PFSK-1 (cell line): ENCODE measurements at regions not wholly inside any gene's neighbourhood (a gene's known extent, or its start where the extent isn't known, plus 50 kb on each side); places are given as distances from the start of the nearest gene placed in this dataset.

Experiments
- FOXP2 ChIP-seq: optimal IDR thresholded peaks from 2 replicates; pipeline ENCODE3; 2011; ENCODE audit warnings: borderline replicate concordance, control low read depth, inconsistent platforms; ENCODE audit not compliant: insufficient read depth; ENCODE audit errors: extremely low read length, extremely low read depth
- POLR2AphosphoS5 ChIP-seq: IDR thresholded peaks from 2 replicates; pipeline ENCODE4 v1.6.1; 2012; ENCODE audit warnings: low read depth, mild to moderate bottlenecking, control low read depth, low read length, moderate library complexity
- REST ChIP-seq, 2 experiments: IDR thresholded peaks; 2 replicates each; pipeline versions ENCODE4 v1.6.1 to v1.8.0; 2011 to 2012; ENCODE audit warnings: low read depth in 2 of 2, low read length in 2 of 2, control low read depth in 1 of 2, inconsistent platforms in 1 of 2, mild to moderate bottlenecking in 1 of 2, moderate library complexity in 1 of 2; ENCODE audit not compliant: insufficient read depth in 1 of 2
- SIN3A ChIP-seq: IDR thresholded peaks from 2 replicates; pipeline ENCODE4 v1.6.1; 2012; ENCODE audit warnings: mild to moderate bottlenecking, low read length, moderate library complexity, borderline replicate concordance; ENCODE audit not compliant: insufficient read depth
- TAF1 ChIP-seq: IDR thresholded peaks from 2 replicates; pipeline ENCODE4 v1.6.1; 2012; ENCODE audit warnings: low read length, control low read depth, borderline replicate concordance; ENCODE audit not compliant: insufficient read depth

GRCh38 chr15:61327019-61327631, 98.0 kb upstream of the RORA start:
- TF ChIP-seq TAF1, result no peak
- no peak for TF ChIP-seq SIN3A
- no peak for TF ChIP-seq POLR2AphosphoS5
- no peak for TF ChIP-seq FOXP2
- TF ChIP-seq REST (IDR thresholded peaks at IDR 0.05; ENCODE audit: insufficient read depth in 1 of 2, low read depth in 2 of 2, low read length in 2 of 2), result no peak

DNA sequence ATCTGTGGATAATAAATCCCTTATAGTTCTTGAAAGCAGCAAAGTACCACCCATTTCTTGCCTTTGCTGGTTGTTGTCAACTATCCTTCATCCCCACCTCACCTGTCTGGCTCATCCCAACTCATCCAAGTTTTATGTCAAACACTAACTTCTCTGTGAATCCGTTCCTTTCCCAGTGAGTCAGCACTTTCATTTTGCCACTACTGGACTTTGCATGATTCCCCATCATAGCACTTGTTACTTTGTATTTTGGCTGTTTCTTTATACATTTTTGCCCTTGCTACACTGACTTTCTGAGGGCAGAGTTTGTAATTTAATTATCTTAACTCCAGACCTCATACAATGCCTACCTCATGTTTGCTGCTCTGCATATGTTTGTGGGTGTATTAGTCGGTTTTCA, 90.8 kb upstream of the RORA start:
- no peak for TF ChIP-seq TAF1
- TF ChIP-seq REST (IDR thresholded peaks at IDR 0.05; ENCODE audit: insufficient read depth in 1 of 2, low read depth in 2 of 2, low read length in 2 of 2), result no peak
- no peak for TF ChIP-seq POLR2AphosphoS5
- no peak for TF ChIP-seq SIN3A
- no peak for TF ChIP-seq FOXP2

GRCh38 chr15:61318802-61319525, 89.9 kb upstream of the RORA start:
- TF ChIP-seq POLR2AphosphoS5 (no peak), FOXP2 (no peak), REST (IDR thresholded peaks at IDR 0.05; ENCODE audit: insufficient read depth in 1 of 2, low read depth in 2 of 2, low read length in 2 of 2) (no peak), SIN3A (no peak), TAF1 (no peak)

GRCh38 chr15:61318301-61318700, 89.2 kb upstream of the RORA start:
- TF ChIP-seq POLR2AphosphoS5 (no peak), SIN3A (no peak), REST (IDR thresholded peaks at IDR 0.05; ENCODE audit: insufficient read depth in 1 of 2, low read depth in 2 of 2, low read length in 2 of 2) (no peak), FOXP2 (no peak), TAF1 (no peak)
